ENCODE measurements at regions not wholly inside any gene's neighbourhood (a gene's known extent, or its start where the extent isn't known, plus 50 kb on each side); places are given as distances from the start of the nearest gene placed in this dataset.

GRCh38 chr14:51574009-51574408 lies 77.7 kb upstream of the FRMD6 start:
- TF ChIP-seq CTCF (IDR thresholded peaks at IDR 0.05) (no peak), POLR2A (IDR thresholded peaks at IDR 0.05) (no peak), EP300 (IDR thresholded peaks at IDR 0.05) (no peak)
